Brain microvascular endothelial cell (primary cell): ENCODE measurements at regions not wholly inside any gene's neighbourhood (a gene's known extent, or its start where the extent isn't known, plus 50 kb on each side); places are given as distances from the start of the nearest gene placed in this dataset.
"Not testable (repeated sequence)": the region's sequence is repeated elsewhere in the genome, so short reads cannot be mapped to it uniquely, and the experiment has no call there.

ENCODE experiments used
- DNase-seq: peaks from one replicate; pipeline ENCODE4 v3.0.0-alpha.2; 2020
- H3K27ac ChIP-seq: fragments of 250-450 bp; sonication (Bioruptor Pico); 2 replicates; pipeline ENCODE4 v1.5.1; 2020; ENCODE audit warnings: mild to moderate bottlenecking, moderate library complexity
- H3K27me3 ChIP-seq: fragments of 250-450 bp; sonication (Bioruptor Pico); replicated peaks from 2 replicates; pipeline ENCODE4 v1.5.1; 2020; ENCODE audit warnings: mild to moderate bottlenecking
- H3K36me3 ChIP-seq: fragments of 250-450 bp; sonication (Bioruptor Pico); replicated peaks from 2 replicates; pipeline ENCODE4 v1.5.1; 2020; ENCODE audit warnings: mild to moderate bottlenecking
- H3K4me3 ChIP-seq: 2 replicates; pipeline ENCODE4 v1.5.1; 2011; ENCODE audit warnings: low read depth, mild to moderate bottlenecking, control low read depth, low read length, moderate library complexity
- CTCF ChIP-seq: IDR thresholded peaks from 2 replicates; pipeline ENCODE4 v1.5.1; 2011; ENCODE audit warnings: low read depth, mild to moderate bottlenecking, moderate library complexity, low read length, control low read depth, inconsistent platforms; ENCODE audit errors: missing control alignments
- in situ Hi-C: cut with HindIII; loops from 2 replicates; pipeline ENCODE4 v1.10.0; 2017; ENCODE audit warnings: low sequenced_read_pairs, low pct_ligation_motif_present

GRCh38 chr4:66376396-66376795, 706.1 kb upstream of the EPHA5 start:
- TF ChIP-seq CTCF = no peak
- no peak overlapping the region for H3K27ac ChIP-seq
- no peak for DNase-seq
- H3K36me3 ChIP-seq = no peaks in the 10 kb centered on the region
- no peak overlapping the region for H3K4me3 ChIP-seq
- H3K27me3 ChIP-seq = no peaks in the 10 kb centered on the region
- in situ Hi-C loops = no loop called here

GRCh38 chr4:66373268-66373667, 703.0 kb upstream of the EPHA5 start:
- Histone ChIP-seq H3K27me3 (no peaks in the 10 kb centered on the region), H3K36me3 (no peaks in the 10 kb centered on the region), H3K4me3 (no peak overlapping the region), H3K27ac (no peak overlapping the region)
- DNase-seq = no peak
- no peak for TF ChIP-seq CTCF
- in situ Hi-C loops = no loop called here

- no peak overlapping the region for H3K27ac ChIP-seq
- no peaks in the 10 kb centered on the region for H3K36me3 ChIP-seq
- no peak for TF ChIP-seq CTCF
- in situ Hi-C loops = no loop called here
- no peaks in the 10 kb centered on the region for H3K27me3 ChIP-seq
- H3K4me3 ChIP-seq = no peak overlapping the region
- DNase-seq = no peak
These were observed 702.4 kb upstream of the EPHA5 start for GRCh38 chr4:66372706-66373105.

- H3K27ac ChIP-seq = no peak overlapping the region
These were observed 696.9 kb upstream of the EPHA5 start for GRCh38 chr4:66367043-66367660.

GRCh38 chr4:66360395-66360794, 690.1 kb upstream of the EPHA5 start:
- H3K4me3 ChIP-seq, H3K27ac ChIP-seq, H3K36me3 ChIP-seq, H3K27me3 ChIP-seq, DNase-seq, in situ Hi-C loops: not testable (repeated sequence)

More at GRCh38 chr4:66367043-66367660, 696.9 kb upstream of the EPHA5 start:
- DNase-seq = no peak
- no peak for TF ChIP-seq CTCF
- in situ Hi-C loops = no loop called here
- Histone ChIP-seq H3K4me3 (no peak overlapping the region), H3K27me3 (no peaks in the 10 kb centered on the region), H3K36me3 (no peaks in the 10 kb centered on the region)

- Histone ChIP-seq H3K36me3 (no peaks in the 10 kb centered on the region), H3K4me3 (no peak overlapping the region), H3K27ac (no peak overlapping the region), H3K27me3 (no peaks in the 10 kb centered on the region)
- no peak for TF ChIP-seq CTCF
- in situ Hi-C loops = no loop called here
- peak; percentile 38 for DNase-seq
These were observed 687.0 kb upstream of the EPHA5 start for GRCh38 chr4:66357316-66357715.
